ENCODE measurements at regions not wholly inside any gene's neighbourhood (a gene's known extent, or its start where the extent isn't known, plus 50 kb on each side); places are given as distances from the start of the nearest gene placed in this dataset.

DNA sequence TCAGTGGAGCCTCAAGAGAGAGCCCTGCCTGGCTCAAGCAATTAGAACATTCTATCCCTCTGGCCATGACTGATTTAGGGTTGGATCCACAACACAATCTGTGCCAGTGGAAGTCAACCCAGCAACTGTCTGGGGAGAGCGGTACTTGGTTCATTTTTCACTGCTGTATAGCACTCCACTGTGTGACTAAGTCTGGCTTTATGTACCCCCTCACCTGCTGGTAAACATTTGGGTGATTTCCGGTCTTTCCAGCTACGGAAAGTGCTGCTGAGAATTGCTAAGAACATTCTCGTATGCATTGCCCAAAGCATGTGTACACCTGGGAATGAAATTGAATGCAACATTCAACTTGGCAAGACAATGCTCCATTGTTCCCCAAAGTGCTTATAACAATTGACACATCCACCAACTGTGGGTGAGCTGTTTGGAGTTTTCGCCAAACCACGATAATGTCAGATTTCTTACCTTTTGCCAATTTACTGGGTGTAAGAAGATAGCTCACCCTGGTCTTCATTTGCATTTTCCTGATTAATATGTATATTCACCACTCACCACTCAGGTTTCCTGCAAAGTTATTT lies 63.5 kb upstream of the MED9 start:
- TF ChIP-seq POLR2A (IDR thresholded peaks at IDR 0.05; ENCODE audit: low read depth, low read length) (no peak), POLR2AphosphoS5 (IDR thresholded peaks at IDR 0.05; ENCODE audit: low read depth, low read length) (no peak), SPI1 (IDR thresholded peaks at IDR 0.05; ENCODE audit: low read depth, low read length) (no peak), TAF1 (IDR thresholded peaks at IDR 0.05; ENCODE audit: low read depth, low read length) (no peak)
